ENCODE measurements at regions not wholly inside any gene's neighbourhood (a gene's known extent, or its start where the extent isn't known, plus 50 kb on each side); places are given as distances from the start of the nearest gene placed in this dataset.

- no peak for DNase-seq
- no peaks in the 10 kb centered on the region for H3K27me3 ChIP-seq
- H3K27ac ChIP-seq: no peak overlapping the region
- H3K9me3 ChIP-seq: no peaks in the 10 kb centered on the region
- no peaks in the 10 kb centered on the region for H3K36me3 ChIP-seq
- TF ChIP-seq, protein P1, sequence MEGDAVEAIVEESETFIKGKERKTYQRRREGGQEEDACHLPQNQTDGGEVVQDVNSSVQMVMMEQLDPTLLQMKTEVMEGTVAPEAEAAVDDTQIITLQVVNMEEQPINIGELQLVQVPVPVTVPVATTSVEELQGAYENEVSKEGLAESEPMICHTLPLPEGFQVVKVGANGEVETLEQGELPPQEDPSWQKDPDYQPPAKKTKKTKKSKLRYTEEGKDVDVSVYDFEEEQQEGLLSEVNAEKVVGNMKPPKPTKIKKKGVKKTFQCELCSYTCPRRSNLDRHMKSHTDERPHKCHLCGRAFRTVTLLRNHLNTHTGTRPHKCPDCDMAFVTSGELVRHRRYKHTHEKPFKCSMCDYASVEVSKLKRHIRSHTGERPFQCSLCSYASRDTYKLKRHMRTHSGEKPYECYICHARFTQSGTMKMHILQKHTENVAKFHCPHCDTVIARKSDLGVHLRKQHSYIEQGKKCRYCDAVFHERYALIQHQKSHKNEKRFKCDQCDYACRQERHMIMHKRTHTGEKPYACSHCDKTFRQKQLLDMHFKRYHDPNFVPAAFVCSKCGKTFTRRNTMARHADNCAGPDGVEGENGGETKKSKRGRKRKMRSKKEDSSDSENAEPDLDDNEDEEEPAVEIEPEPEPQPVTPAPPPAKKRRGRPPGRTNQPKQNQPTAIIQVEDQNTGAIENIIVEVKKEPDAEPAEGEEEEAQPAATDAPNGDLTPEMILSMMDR (IDR thresholded peaks at IDR 0.05): no peak
- no peak for TF ChIP-seq POLR2A (IDR thresholded peaks at IDR 0.05)
- no peak overlapping the region for H3K4me3 ChIP-seq
- H3K4me1 ChIP-seq: no peaks in the 10 kb centered on the region
Observed at GRCh38 chr6:140867336-140867735, 1265.4 kb upstream of the GJE1 start.

GRCh38 chr6:140858381-140858971 lies 1274.2 kb upstream of the GJE1 start:
- H3K27ac ChIP-seq: peak overlapping the region in 2 of 4 donors; percentile 57 to 59
- no peaks in the 10 kb centered on the region for H3K27me3 ChIP-seq
- no peak overlapping the region for H3K4me3 ChIP-seq
- H3K36me3 ChIP-seq: no peaks in the 10 kb centered on the region
- no peak for DNase-seq
- no peak for TF ChIP-seq POLR2A (IDR thresholded peaks at IDR 0.05)
- TF ChIP-seq, protein P1 (IDR thresholded peaks at IDR 0.05): no peak
- no peaks in the 10 kb centered on the region for H3K9me3 ChIP-seq
- no peaks in the 10 kb centered on the region for H3K4me1 ChIP-seq

- no peak for DNase-seq
- no peaks in the 10 kb centered on the region for H3K9me3 ChIP-seq
- no peak for TF ChIP-seq POLR2A (IDR thresholded peaks at IDR 0.05)
- TF ChIP-seq, protein P1 (IDR thresholded peaks at IDR 0.05): no peak
- no peak overlapping the region for H3K4me3 ChIP-seq
- H3K27ac ChIP-seq: peak overlapping the region in 2 of 4 donors; percentile 57 to 59
- no peaks in the 10 kb centered on the region for H3K27me3 ChIP-seq
- H3K4me1 ChIP-seq: no peaks in the 10 kb centered on the region
- H3K36me3 ChIP-seq: no peaks in the 10 kb centered on the region
Observed at GRCh38 chr6:140857739-140858380, 1274.9 kb upstream of the GJE1 start.

GRCh38 chr6:140855520-140855919 lies 1277.2 kb upstream of the GJE1 start:
- no peak for DNase-seq
- Histone ChIP-seq H3K4me3 (no peak overlapping the region), H3K27ac (no peak overlapping the region), H3K27me3 (no peaks in the 10 kb centered on the region), H3K4me1 (no peaks in the 10 kb centered on the region), H3K9me3 (no peaks in the 10 kb centered on the region), H3K36me3 (no peaks in the 10 kb centered on the region)
- TF ChIP-seq, protein P1 (IDR thresholded peaks at IDR 0.05): no peak
- TF ChIP-seq POLR2A (IDR thresholded peaks at IDR 0.05): no peak

GRCh38 chr6:140854318-140854717 lies 1278.4 kb upstream of the GJE1 start:
- no peak for TF ChIP-seq POLR2A (IDR thresholded peaks at IDR 0.05)
- TF ChIP-seq, protein P1 (IDR thresholded peaks at IDR 0.05): no peak
- Histone ChIP-seq H3K27me3 (no peaks in the 10 kb centered on the region), H3K27ac (no peak overlapping the region), H3K4me1 (no peaks in the 10 kb centered on the region), H3K9me3 (no peaks in the 10 kb centered on the region), H3K4me3 (no peak overlapping the region), H3K36me3 (no peaks in the 10 kb centered on the region)
- no peak for DNase-seq

Data from Peyer's patch (tissue), 4 donors.